SU-DHL-6 (cell line): ENCODE measurements at regions not wholly inside any gene's neighbourhood (a gene's known extent, or its start where the extent isn't known, plus 50 kb on each side); places are given as distances from the start of the nearest gene placed in this dataset.

Experiments used
- CTCF ChIP-seq: fragments of 200-600 bp; sonication (generic); IDR thresholded peaks from one replicate; pipeline ENCODE4 v1.5.1; 2017; ENCODE audit warnings: antibody characterized with exemption, mild to moderate bottlenecking, low read length, moderate library complexity; ENCODE audit not compliant: insufficient read depth, poor library complexity, severe bottlenecking
- EZH2phosphoT487 ChIP-seq: fragments of 200-600 bp; sonication (generic), shearing (Covaris generic); conservative IDR thresholded peaks from 2 replicates; pipeline ENCODE4 v1.6.1; 2018; ENCODE audit warnings: mild to moderate bottlenecking, antibody characterized with exemption, low read length, moderate library complexity, mixed read lengths

DNA sequence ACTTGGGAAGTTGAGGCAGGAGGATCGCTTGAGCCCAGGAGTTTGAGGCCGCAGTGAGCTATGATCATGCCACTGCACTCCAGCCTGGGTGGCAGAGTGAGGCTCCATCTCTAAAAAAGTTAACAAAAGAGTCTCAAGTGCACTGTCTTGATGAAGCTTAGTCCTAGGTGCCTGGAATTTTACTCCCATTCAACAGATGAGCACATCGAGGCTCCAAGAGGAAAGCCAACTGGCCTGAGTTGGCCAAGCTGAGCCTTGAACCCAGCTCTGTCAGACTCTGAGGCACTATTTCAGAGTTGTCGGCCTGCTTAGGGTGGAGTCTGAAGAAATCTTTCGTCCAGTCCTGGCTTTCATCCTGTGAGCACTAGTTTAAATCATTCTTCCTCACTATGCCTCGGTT, 98.1 kb upstream of the MAP1LC3B2 start:
- TF ChIP-seq CTCF (no peak), EZH2phosphoT487 (no peak)
